GM19025 (cell line): ENCODE measurements at regions not wholly inside any gene's neighbourhood (a gene's known extent, or its start where the extent isn't known, plus 50 kb on each side); places are given as distances from the start of the nearest gene placed in this dataset.
A peak's percentile ranks its signal among the peaks of the same experiment; 100 is the strongest.

ENCODE experiments used
- ATAC-seq: cut with Tn5 transposase; IDR thresholded peaks from one replicate; pipeline ENCODE4 v1.9.1; 2021; ENCODE audit warnings: mild to moderate bottlenecking, low read depth, moderate library complexity; ENCODE audit not compliant: unreplicated experiment

GRCh38 chr10:88122145-88122544 lies 258.7 kb downstream of the PTEN start:
- ATAC-seq, result no peak

DNA sequence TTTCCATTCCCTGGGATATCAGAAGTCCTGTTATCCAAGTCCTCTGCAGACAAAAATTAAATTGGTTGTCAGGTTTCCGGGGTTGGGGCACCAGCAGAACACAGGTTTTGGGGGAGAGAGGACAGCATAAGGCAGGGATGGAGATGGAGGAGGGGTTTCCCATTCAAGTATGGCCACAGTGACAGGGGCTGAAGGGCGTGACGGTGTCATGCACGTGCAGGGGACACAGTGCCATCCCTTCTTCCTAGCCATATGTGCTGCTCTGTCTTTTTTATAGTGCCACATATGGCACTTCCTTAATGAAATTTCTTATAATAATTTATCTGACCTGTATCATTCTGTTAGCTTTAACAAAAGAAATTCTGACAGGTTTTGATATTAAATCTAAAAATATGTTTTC lies 259.2 kb downstream of the PTEN start:
- no peak for ATAC-seq

GRCh38 chr10:88125766-88126165 lies 262.3 kb downstream of the PTEN start:
- no peak for ATAC-seq

DNA sequence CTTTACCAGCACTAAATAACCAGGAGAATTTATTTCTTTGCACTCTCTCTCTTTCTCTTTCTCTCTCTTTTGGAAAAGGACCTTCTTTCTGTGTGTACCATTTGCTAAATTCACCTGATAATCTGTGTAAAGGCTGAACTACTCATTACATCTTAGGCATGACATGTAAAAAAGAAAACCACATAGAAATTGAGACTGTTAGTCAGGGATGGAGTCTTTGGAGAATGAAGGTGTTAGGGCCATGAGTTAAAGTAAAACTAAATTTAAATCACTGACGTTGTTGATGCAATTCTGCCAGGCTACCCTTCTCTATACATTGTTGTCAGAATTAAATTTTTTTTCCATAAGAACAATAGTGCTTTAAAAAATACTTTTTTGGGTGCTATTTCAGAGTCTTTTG lies 263.3 kb downstream of the PTEN start:
- ATAC-seq, result no peak

- ATAC-seq, result no peak
Measured at GRCh38 chr10:88127269-88127668, 263.8 kb downstream of the PTEN start.

DNA sequence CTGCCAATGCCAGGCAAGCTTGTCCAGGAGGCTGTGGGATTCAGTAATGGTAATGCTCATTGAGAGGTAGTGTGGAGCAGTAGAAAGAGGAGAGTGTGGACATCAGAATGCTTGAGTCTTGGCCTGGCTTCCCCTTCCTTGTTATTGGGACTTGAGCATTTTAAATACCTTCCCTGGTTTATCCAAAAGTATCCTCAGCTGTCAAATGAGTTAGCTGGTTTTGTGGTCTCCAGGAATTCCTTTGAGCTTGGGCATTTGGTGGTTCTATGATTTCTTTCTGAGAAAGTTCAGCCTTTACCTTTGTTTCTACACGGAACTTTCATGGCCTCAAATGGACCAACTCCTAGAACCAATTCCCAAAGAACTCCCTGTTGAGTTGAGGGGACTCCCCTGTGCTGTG lies 264.3 kb downstream of the PTEN start:
- ATAC-seq, result no peak

DNA sequence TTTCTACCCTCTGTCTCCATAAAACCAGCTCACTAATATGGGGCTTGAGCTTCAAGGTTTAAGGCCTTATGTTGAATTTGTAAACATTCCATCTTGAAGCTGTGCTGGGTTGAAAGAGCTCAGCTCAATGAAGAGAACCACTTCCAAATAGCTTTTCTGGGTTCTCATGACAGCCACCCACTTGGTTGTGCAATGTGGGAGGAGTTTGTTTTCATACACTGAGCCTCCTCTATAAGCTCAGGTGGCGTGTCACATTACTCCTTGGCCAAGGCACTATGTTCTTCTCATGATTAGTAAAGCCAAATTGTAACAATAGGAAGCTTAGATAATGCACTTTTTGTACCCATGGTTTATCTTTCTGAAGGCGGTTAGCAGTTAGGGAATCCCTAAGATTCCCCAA lies 265.6 kb downstream of the PTEN start:
- ATAC-seq, result no peak

GRCh38 chr10:88130912-88131311 lies 267.5 kb downstream of the PTEN start:
- no peak for ATAC-seq

- no peak for ATAC-seq
Measured at GRCh38 chr10:88131511-88132139, 268.2 kb downstream of the PTEN start.

DNA sequence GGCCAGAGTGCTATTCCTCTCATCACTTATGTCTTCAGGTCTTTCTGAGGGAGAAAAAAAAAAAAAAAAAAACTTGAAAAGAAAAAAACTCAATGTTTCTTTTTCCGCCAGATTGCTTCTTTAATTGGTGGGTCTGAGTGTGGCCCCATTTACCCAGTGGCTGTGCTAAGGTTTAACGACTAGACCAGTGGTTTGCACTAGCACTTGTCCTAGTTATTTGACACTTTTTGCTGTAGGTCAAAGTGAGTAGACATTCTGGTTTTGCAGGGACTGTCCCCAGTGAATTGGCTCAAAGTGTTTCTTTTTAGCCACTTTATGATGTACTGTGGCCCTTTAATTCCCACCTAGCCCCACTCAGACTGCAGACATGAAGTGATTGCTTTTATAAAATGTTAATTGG lies 273.3 kb downstream of the PTEN start:
- ATAC-seq, result no peak

DNA sequence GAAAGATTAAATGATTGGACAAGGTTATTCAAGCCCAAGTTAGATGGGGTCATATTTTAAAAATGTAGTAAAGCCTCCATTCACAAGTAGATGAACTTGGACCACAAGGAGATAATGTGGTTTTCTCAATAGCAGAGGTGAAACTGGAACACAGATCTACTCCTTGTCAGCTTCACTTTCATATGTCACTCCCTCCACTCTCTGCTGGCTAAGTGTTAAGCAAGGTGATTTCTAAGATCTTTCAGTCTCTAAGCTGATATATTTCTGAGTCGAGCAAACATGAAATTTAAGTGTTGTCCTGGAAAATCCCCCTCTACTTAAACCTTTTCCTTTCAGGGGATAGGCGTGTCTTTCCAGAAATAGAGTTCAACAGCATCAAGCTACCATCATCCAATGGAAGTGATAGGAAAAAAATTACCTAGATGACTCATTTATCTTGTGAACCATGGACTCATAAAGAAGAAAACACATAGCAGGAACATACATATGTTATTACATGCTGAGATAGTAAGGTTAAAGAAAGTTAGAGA lies 275.0 kb downstream of the PTEN start:
- ATAC-seq, result peak; percentile 88

DNA sequence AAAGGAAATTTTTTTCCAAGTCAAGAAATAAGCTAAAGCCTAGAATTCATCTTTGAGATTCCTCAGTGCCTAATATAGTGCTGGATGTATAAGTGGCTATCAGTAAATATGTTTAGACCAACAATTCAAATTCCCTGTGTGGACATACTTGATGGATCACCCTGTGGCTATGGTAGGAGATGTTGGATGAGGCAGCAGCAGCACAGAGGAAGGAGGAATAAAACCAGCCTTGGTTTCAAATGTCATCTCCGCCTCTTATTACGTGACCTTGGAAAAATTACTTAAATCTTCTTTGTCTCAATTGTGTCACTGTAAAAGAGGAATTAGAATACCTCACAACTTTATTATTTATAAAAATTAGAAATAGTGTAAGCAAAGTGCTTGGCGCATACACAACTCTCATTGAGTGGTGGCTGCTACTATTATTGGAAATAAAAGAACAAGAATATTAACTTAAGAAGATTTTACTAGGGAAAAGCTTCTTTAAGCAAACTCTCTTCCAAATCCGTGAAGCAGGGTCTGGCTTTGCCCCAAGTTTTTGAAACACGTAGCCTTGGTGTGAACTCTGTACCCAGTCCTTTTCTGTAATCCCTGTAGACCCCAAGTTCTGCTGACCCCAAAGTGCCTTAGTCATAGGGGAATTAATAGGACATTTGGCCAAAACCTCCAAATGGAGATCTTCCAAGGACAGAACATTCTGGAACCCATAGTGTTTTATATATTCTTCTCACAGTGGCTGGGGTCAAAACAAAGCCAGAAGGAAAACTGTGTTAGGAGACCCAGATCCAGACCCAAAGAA lies 283.8 kb downstream of the PTEN start:
- ATAC-seq, result no peak

DNA sequence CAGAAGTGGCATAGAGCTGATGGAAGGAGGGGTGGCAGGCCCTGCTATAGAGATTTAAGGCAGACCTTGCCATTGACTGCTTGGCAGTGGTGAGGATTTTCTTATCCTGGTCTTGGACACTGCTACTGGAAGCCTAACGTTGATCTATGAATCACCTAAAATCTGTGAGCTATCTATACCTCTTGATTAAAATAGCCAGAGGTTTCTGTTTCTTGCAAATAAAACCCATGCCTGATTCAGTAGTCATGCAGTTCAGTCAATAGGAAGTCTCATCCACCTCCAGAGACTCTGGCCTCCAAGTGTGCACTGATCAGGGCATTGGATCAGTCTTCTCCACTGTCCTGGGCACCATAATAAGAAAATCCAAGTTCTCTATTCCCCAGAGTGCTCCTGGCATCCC lies 286.5 kb downstream of the PTEN start:
- no peak for ATAC-seq

DNA sequence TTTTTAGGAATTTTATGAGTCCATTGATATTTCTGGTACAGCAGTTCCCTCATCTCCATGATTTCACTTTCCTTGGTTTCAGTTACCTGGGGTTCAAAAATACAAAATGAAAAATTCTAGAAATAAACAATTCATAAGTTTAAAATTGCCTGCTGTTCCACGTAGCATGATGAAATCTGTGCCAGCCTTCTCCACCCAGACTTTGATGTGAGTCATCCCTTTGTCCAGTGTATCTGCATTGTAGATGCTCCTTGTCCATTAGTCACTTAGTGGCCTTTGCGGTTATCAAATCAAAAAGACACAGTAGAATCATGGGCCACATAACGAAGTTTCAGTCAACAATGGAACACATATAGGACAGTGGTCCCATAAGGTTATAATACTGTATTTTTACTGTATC lies 286.9 kb downstream of the PTEN start:
- ATAC-seq, result no peak

GRCh38 chr10:88152728-88153133 lies 289.3 kb downstream of the PTEN start:
- ATAC-seq, result peak; percentile 85

DNA sequence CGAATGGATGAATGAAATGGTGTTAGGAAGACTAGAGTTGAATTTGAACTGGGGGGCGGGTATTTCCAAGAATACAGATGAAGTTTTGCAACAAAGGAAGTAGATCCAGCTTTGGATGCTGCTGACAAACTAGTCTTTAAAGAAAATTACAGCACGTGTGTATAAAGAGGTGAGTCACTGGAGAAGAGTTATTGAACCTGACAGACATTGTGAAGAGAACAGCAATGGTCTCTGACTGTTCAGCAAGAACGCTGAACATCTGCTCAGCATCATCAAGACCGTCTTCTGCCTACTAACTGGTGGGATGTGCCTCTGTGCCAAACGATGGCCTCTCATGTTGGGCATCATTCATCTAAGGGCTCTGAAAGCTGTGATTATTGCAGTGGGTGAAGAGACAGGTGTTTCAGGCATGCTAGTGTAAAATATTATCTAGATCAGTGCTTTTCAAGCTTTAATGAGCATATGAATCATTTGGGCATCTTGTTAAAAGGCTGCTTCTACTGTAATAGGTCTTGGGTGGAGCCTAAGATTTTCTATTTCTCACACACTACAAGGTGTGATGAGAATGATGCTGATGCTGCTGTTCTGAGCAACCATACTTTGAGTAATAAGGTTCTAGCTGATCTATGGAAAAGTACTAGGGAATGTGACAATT lies 291.3 kb downstream of the PTEN start:
- ATAC-seq, result no peak

DNA sequence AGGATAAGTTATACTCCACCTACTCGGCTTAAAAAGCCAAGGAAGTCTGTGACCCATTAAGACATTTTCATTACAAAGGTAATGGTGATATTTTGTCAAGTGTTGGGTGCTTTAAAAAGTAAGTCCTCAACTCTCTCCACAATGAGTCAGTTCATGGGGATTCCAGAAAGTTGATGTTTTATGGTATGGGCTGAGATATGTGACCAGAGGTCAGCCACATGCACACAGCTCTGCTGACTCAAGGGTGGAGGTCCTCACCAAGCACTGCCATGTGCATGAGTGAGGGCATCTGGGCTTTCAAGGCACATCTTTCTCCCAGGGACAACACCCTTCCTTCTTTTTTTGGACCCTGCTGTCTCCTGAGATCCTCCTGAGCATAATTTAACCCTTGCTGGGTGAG lies 292.9 kb downstream of the PTEN start:
- ATAC-seq, result no peak

DNA sequence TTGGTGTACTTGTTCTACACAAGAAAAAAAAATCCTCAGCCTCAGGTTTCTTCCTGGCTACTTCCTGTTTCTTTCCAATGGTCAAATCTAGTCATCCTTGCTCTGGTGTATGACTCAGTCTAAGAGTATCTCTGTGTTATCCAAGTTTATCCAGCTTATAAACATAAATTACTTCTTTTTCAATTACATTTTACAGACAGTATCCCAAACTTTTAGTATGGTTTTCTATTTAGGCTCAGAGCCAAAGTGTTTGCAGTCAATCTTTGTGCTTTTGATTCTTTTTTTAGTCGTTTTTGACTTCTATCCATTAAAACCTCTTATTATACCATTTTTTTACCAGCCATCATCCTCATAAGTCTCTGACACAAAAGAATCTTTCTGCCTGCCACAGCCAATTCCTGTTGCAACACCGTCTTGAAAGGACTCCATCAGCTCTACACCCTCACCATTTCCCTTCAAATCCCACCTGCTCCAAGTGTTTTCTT lies 294.6 kb downstream of the PTEN start:
- ATAC-seq, result no peak

GRCh38 chr10:88158526-88159122 lies 295.2 kb downstream of the PTEN start:
- no peak for ATAC-seq

DNA sequence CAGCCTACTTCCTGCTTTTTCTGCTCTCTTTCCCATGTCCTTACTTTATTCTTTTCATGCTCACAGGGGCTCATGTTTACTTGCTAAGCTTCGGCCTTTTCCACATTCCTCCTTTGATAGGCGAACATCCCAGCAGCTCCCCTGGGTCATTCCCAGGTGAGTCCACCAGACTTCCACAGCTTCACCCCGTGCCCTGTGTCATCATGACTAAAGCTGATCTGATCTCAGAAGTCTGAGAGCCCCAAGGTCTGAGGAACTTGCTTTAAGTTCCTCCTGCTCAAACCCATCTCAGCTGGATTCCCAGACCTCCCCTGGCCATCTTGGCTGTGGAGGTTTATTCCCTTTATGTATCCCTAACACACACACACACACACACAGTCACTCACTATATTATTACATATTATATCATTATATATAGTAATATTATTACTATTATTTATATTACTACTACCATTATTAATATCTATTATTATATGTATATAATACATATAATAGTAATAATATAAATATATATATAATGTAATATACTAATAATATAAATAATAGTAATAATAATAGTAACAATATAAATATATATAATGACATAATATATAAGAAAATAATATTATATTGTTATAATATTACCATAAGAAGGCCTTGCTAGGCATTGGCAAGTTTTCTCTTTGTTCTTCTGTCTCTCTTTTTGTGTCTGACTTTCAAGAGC lies 295.9 kb downstream of the PTEN start:
- ATAC-seq, result no peak
